Right hindlimb (tissue), 1 donor: ENCODE measurements at regions not wholly inside any gene's neighbourhood (a gene's known extent, or its start where the extent isn't known, plus 50 kb on each side); places are given as distances from the start of the nearest gene placed in this dataset.

Experiments used
- DNase-seq: peaks from one replicate; pipeline ENCODE4 v3.0.0-alpha.2; 2018

DNA sequence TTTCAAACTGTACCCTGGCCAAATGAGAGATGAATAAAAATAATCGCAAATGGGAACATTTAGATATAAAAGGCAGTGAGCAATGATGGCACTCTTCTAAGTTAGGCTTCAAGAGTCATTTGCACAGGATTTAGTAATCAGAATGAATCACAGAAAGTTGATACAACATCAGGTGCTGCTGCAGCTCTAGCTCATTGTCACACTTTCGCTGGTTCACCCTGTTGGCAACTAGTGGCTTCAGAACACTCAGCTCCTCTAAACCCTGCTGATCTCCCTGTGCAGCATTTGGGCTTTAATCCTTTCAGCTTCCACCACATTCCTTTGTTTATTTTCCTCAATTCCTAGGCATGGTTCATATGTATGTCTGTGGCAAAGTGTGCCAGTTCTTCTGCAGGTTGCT, 2071.2 kb upstream of the CDH6 start:
- no peak for DNase-seq

DNA sequence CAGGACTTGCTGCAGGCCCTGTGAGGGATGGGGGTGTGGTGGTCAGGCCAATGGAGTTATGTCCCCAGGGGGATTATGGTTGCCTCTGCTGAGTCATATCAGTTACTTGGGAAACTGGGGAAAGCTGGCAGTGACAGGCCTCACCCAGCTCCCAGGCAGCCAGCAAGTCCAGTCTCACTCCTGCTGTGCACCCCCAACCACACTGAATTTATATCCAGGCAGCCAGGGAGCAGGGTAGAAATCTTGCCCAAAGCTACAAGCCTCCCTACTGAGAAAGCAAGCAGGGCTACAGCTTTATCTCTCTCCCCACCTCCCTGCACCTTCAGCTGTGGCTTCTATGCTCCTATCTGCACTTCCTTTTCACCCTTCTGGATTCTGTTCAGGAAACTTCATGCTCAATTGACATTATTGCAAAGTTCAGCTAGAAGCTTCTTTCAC, 2076.0 kb upstream of the CDH9 start:
- no peak for DNase-seq

DNA sequence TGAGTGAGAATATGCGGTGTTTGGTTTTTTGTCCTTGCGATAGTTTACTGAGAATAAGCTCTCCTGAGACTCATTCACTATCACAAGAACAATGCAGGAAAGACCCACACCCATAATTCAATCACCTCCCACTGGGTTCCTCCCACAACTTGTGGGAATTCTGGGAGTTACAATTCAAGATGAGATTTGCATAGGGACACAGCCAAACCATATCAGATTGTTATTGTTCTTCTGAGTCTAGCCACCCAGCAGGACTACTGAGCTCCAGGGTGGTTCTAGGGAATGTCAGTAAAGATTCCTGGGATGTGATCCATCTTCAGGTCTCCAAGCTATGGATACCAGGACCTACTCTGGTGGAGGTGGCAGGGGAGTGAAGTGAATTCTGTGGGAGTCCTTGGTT, 2075.1 kb upstream of the CDH9 start:
- DNase-seq = no peak

DNA sequence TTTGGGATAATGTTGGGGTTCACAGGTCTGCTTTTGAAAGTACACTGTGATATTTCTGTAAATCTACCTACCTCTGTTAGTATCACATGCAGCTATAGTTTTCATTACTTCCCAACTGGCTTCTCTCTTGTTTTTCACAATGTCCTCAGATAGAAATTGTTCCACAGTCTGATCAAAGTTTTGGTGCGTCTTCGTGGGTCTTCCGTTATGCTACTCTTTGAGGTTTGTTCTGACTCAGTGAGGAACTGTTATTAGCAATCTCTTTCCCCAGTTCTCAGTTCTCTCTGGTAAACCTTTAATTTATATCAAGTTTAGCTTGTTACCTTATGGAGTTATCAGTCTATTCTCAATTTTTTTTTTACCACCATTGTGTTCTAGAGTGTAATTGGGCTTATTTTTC, 2061.2 kb upstream of the CDH9 start:
- no peak for DNase-seq

DNA sequence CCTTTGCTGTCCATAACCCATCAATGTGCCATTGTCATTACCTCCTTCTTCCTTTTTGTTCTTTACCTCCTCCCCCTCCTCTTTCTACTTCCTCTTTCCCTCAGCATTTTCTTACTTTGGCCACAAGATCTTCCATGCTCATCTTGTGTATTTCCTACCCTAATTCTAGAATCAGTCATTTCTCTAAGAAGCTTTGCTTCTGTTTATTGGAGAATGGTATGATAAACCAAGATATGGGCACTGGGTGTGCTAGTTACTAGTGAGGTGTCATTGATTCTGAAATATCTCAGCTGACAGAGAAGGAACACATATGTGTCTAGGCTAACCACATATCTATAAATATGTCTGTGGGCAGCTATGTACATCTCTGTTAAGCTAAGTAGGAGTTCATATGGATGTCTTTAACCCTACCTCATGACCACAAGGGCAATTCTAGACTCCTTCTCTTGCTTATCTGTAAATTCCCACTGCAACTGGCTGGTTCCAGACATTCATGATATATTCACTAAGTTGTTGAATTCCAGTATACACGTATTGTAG, 2051.3 kb upstream of the CDH9 start:
- no peak for DNase-seq

DNA sequence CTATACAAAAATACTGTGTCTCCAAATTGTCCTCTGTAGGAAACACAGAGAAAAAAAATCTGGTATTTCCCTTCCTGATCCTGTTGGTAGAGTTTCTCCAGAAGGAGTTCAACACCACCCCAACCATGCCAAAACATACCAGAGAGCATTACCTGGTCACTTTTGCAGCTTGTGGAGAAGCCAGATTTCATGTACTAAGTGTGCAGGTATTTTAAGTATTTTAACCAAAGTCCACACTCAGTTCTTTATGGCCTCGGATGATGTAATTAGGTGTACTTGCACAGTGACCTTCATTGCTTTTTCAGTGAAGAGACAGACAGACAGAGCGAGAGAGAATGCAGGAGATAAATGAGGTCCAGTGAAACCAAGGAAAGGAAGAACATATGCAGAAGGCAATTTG, 2046.8 kb upstream of the CDH9 start:
- no peak for DNase-seq

DNA sequence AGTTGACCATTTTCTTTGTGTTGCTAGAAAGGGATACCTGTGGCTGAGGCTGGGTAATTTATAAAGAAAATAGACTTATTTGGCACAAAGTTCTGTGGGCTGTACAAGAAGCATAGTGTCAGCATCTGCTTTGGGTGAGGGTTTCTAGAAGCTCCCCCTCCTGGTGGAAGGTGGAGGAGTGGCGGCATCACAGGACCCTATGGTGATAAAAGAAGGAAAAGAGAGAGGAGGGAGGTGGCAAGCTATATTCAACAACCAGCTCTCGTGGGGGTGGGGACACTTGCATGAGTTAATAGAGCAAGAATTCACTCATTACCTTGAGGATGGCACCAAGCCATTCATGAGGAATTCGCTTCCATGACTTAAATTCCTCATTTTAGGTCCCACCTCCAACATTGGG, 2041.4 kb upstream of the CDH9 start:
- no peak for DNase-seq

DNA sequence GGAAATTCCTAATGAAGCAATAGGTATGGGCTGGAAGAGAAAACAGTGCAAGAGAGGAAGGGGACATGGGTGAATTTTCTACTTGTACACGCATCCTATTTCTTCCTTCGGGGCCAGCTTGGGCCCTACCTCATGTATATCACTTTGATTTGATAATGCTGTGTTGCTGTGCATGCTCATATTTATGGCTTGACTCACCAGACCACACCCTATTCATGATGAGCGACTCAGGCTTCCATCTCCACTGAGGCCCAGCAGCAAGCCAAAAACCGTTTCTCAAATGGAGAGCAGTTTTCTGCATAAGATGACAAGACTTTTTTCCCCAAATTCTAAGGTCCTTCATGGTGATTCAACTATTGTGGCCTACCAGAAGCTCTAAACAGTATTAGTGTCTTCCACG, 2039.1 kb upstream of the CDH9 start:
- DNase-seq = no peak

DNA sequence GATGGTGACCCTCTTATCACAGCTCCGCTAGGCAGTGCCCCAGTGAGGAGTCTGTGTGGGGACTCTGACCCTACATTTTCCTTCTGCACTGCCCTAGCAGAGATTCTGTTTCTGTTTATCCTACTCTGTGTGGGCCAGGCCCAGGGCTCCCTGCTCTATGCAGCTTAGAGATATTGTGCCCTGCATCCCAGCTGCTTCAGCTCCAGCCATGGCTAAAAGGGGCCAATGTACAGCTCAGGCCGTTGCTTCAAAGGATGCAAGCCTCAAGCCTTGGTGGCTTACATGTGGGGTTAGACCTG, 2030.7 kb upstream of the CDH9 start:
- DNase-seq = no peak

DNA sequence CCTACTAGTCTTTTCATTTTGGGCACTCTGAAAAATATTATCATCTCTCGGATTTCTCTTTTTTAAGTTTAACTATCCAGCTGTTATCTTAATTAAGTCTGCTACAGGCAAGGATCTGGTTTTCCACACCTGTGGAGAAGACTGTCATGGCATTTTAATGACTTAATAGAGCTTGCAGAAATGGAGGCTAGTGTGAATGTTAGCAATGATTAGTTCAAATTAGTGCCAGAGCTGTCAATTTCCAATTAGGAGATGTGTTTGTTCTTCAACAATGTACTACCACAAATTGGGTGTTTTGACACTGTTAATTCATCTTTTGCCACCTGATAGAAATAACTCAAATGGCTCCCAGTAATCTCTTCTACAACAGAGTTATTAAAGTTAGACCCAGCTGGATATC, 2023.0 kb upstream of the CDH9 start:
- no peak for DNase-seq

DNA sequence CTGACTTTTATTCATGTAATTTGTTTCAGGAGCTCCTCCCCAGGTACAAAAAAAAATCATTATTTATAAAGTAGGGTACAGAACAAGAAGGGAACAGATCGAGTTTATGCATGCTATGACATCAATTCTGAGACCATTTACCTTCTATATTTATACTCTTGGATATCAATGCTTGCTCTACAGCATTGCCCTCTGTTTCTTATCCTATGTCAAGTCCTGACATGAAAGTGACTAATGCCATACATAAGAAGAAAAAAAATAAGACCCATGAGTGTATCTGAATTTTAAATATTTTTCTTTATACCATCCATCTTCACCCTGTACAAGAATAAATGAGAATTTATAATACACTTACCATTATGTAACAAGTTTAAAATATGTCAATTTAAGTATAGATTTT, 2016.3 kb upstream of the CDH9 start:
- no peak for DNase-seq

DNA sequence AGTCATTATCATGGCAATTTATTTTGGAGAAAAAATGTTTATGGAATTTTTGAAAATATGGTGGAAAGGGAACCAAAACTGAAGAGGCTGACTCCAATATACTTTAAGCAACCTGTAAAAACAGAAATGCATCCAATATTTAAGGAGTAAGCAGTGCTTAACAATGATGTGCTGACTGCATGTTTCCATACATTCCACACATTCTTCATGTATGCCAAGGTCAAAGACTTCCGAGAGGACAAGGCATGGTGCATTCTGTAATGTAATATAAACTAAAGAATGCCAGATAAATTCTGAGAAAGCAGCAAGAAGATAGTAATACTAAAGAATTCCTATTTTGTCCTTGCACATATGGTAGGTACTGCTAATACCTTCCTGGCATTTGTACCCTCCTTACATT, 2015.9 kb upstream of the CDH9 start:
- DNase-seq = no peak

DNA sequence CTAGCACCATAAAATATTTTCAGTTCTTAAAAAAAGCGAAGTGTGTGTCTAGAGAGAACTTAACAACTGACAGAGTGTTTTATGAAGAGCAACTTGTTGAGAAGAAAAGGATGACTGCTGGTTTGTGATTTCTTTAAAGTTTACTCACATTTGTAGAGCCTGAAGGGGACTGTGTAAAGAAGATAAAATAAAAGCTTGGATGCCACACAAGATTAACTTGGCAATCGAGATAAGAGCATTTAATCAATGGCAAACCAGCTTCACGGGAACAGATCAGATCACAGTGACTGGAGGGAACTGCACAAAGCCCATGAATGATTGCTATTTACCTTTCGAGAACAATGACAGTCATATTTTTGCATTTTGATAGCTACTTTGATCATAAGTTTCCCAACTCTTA, 2013.1 kb upstream of the CDH9 start:
- DNase-seq = no peak

DNA sequence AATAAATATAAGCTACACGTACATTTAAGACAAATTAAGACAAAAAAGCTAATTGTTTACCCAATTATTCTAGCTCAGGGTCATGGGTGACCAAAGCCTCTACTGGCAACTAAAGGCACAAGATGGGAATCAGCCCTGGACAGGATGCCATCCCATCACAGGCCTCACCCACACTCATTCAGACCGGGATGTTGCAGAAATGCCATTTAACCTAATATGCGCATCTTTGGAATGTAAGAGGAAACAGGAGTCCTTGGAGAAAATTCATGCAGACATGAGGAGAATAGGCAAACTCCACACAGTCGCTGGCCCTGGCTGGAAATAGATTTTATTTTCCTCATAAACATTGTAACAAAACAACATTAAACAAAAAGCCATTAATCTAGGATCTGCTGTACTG, 2003.8 kb upstream of the CDH9 start:
- no peak for DNase-seq

DNA sequence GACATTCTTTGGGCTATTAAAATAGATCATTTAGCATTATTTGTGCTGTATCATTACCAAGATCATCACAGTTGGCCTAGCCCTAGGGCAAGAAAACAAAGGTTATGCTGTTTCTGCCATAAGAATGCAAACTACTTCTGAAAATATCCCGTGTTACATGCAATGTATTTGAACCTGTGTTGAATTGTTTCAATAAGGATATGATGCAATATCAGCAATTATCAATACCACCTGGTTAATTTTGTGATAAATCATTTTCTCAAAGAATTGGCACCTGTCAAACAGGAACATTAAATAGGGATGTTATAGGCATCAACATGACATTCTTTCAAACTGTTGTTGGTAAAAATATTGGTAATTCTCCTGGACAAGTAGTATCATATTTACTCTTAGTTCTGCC, 2002.0 kb upstream of the CDH9 start:
- DNase-seq = no peak

DNA sequence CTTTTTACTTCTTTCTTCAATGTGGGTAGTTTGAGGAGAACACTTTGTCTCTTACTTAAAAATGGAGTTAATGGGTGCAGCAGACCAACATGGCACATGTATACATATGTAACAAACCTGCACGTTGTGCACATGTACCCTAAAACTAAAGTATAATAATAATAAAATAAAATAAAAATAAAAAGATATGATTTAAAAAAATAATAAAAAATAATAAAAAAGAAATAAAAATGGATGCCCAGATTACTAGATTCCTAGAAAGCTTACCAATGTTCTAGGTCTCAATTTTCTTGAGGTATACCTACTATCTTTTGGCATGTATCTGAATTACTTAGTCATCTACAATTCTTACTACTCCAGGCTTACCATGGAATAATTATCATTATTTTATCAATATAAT, 2001.6 kb upstream of the CDH9 start:
- no peak for DNase-seq

DNA sequence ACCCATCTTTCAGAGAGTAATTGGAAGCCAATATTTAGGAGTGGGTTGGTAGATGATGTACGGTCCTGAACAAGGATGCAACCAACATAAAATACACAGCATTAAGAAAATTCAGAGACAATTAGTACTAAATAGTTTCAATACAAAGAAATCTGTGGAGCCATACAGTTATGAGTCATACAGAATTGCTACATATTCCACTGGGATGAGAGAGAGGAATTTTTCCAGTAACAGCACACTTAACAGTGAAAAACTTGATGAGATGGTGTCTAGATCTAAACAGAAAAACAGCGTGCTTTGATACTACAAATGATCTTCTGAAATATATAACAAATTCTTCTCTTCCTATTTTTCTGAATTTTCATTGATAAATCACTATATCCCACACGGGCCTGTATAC, 1999.3 kb upstream of the CDH9 start:
- DNase-seq = no peak

DNA sequence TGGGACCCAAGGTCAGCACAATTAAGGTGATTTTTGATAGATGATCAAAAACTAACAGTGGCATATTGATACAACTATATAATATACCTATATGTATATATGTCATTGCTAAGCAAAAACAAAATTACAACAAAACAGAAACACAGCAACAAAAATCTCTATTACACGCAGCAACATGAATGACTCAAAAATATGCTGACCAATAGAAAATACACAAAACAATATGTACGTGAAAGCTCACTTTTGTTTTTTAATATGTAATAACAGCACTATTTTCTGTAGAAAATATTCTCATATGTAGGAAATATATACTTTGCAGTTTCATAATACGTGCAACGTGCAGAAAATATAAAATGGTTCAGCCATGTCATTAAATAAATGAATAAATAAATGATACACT, 1985.7 kb upstream of the CDH9 start:
- no peak for DNase-seq

DNA sequence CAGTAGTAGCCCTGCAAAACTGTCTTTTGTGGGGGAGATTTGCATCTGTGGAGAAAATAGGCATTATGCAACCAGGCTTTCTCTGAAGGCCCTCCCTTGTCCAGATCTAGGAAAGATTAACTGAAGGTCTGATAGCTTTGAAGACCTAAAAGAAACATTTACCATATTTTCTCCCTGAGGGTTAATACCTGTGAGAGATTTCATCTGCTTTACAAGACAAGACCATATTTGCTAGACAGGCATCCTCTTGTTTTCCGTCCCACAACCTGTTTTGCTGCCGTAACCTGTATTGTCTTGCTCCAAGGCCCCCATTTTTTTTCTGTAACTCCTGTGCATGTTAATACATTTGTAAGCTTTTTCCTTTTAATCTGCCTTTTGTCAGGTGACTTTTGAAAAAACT, 1985.2 kb upstream of the CDH9 start:
- DNase-seq = no peak

DNA sequence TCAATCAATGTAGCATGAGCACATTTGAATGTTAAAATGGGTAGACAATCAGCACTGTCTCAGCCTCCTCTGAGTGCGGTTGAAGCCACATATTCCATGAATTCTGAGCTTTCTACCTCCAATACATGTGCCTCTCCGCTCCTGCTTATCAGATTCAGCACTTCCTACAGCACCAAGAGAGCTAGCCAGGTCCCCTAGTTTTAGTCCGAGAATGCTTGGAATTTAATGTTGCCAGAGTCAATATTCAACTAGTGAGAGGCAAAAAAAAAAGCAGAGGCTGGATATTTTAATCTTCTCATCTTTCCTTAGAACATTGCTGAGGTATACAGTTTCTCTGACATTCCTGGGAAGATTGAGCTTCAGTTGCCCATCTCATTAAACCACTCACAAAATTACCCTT, 1979.1 kb upstream of the CDH9 start:
- no peak for DNase-seq

DNA sequence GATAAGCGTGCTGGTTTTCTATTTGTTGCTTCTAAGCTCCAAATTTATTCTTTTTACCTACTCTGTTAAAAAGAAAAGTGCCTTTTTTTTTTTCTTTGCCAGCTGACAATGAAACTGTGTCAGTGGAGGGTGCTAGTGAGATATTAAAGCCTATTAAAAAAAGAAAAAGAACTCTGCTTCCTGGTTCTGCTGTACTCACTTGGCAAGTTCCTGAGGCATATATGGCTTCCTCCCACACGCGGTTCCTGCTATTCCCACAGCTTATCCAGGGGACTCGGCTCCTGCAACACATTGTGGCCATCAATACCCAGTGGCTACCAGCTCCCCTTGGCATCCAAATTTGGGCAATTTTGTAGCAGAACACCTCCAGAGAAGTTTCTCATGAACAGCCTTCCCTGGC, 1977.7 kb upstream of the CDH9 start:
- DNase-seq = no peak

DNA sequence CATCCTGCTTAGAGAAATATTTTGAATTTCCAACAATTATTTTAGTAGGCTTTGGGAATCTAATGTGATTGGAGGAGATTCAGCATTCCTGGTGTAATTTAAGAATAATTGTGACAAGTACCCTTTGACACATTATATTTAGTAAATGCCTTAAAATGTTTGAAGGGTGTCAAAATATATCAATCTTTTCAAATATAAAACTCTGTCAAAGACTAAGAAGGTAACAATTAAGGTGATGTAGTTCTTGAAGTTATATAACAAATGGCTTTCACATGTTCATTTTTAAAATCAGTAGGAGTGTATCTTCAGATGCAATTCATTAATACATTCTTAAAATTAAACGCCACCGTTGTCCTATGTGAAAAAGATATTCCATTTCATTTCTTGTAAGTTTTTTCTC, 1977.1 kb upstream of the CDH9 start:
- no peak for DNase-seq

DNA sequence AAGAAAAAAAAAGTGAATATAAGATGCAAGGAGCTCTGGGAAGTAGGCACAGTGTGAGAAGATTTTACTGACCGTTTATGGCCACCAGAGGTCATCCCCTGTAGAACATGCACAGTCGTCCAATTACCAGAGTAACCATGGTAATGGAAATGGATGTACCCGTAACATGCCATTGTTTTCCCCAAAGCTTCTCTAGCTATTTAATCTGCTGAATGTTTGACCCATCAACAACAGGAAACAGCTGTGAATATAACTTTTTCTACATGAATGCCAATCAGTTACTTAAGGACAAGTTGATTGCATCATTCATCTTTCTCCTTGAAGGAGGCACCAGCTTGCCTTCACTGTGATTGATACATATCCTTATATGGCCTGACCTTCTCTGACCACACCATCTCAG, 1967.0 kb upstream of the CDH9 start:
- no peak for DNase-seq

DNA sequence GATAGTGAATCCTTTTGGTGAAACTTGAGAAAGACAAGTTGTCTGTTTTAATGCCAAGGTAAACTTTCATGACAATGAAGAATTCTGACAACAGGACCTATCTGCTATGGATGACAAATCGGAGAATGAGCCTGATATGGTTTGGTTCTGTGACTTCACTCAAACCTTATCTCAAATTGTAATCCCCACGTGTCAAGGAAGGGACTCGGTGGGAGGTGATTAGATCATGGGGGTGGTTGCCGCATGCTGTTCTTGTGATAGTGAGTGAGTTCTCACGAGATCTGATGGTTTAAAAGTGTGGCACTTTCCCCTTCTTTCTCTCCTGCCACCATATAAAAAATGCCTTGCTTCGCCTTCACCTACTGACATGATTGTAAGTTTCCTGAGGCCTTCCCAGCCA, 1964.1 kb upstream of the CDH9 start:
- DNase-seq = no peak

DNA sequence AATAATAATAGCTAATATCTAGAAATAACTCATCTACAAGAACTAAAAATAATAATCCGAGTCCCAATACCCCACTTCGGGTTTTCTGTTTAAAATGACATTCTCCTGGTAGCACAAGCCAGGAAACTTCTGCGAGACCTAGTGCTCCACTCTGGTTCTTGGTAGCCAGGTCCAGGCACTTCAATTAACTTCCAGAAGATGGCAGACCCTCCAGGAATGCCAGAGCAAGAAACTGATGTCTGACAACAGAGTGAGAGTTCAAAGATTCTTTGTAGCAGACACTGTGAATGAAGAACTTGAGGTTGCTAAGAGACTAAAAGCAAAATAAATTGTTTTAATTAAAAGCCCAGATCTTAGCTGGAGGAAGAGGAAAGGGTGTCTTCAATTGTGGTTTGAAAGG, 1963.3 kb upstream of the CDH9 start:
- DNase-seq = no peak

DNA sequence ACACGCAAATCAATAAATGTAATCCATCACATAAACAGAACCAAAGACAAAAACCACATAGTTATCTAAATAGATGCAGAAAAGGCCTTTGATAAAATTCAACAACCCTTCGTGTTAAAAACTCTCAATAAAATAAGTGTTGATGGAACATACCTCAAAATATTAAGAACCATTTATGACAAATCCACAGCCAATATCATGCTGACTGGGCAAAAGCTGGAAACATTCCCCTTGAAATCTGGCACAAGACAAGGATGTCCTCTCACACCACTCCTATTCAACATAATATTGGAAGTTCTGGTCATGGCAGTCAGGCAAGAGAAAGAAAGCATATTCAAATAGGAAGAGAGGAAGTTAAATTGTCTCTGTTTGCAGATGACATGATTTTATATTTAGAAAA, 1946.3 kb upstream of the CDH9 start:
- no peak for DNase-seq
